ENCODE measurements at regions not wholly inside any gene's neighbourhood (a gene's known extent, or its start where the extent isn't known, plus 50 kb on each side); places are given as distances from the start of the nearest gene placed in this dataset.
A peak's percentile ranks its signal among the peaks of the same experiment; 100 is the strongest.
"Not testable (repeated sequence)": the region's sequence is repeated elsewhere in the genome, so short reads cannot be mapped to it uniquely, and the experiment has no call there.

DNA sequence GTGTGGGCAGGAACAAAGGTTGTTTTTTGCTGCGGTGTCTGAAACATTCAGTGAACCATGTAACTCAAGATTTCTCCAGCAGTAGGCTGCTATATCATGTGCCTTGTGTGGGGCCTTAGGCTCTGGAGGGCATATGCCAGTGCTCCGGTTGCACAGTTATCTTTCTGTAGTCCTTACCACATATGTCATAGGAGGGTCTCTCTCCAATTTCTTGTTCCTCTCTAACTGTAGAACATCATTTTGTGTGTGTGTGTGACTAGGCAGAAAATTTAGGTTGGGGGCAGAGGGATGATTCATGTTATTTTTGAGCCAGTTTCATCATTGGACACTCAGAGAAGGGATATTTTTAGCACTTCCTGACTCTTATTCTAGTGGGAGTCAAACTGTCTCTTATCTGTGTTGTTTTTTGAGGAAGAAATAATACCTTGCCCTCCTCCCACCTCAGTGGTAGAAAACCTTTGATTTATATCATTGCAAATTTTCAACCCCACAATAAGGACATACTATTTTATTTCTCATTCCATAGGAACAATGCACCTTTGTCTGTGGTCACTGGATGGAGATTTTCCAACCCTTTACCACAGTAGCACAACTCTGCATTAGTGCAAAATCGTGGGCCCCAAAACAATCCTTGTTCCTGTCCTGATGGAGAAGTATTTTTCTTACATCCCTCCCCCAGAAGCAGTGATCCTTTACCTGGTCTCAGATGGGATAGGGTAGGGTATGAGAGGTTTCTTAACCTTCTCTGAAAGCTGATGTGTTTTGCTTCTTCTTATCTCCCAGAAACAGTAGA lies 113.9 kb downstream of the CCDC74A start:
- no peak for DNase-seq

GRCh38 chr2:131643180-131643579 lies 115.5 kb downstream of the CCDC74A start:
- not testable (repeated sequence) for DNase-seq

GRCh38 chr2:131645177-131645765 lies 117.6 kb downstream of the CCDC74A start:
- no peak for DNase-seq

DNA sequence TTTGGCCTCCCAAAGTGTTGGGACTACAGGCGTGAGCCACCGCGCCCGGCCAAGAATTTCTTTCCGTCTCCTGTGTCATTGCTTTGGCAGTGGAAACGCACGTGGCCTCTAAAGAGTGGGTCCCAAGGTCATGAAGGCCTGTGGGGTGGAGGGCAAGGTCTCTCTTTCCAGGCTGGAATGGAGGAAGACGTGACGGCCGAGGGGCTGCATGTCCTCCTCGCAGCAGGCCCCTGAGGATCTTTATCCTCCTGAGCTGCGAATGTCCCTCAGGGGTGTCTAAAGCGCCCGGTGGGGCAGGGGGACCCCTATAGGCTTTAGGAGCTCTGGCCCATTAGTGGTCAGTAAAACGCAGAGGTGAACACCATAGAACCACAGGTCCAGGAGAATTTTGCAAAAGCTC lies 118.5 kb downstream of the CCDC74A start:
- not testable (repeated sequence) for DNase-seq

- no peak for DNase-seq
Observed at GRCh38 chr2:131646669-131647297, 119.1 kb downstream of the CCDC74A start.

GRCh38 chr2:131648565-131648964 lies 120.9 kb downstream of the CCDC74A start:
- not testable (repeated sequence) for DNase-seq

DNA sequence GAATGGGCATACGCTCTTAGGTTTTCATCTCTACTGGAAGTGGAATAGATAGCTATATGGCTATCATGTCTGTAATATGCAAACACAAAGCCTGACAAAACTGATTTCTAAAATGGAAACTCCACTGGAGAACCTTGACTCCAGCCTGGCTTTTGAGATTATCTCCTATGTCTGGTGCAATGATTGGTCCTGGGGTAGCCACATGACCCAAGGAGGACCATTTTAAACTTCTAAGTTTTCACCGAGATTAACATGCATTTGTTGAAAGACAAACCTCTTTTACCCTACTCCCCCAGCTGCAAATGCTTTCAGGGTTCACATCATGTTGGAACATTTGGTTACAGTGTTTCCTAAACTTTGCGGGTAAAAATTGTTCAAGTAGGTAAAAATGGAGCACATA lies 124.6 kb downstream of the CCDC74A start:
- DNase-seq, result not testable (repeated sequence)

DNA sequence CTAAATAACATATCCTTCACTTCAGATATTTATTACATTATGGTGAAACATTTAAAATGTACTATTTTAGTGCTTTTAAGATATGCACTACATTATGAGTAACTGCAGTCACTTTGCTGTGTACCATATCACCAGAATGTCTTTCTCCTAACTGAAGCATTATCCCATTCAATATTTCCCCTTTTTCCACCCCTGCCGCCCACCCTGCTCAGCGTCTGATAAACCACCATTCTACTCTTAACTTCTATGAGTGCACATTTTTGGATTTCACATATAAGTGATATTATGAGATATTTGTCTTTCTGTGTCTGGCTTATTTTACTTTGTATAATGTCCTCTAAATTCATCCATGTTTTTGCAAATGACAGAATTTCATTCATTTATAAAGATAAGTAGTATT lies 126.4 kb downstream of the CCDC74A start:
- DNase-seq, result not testable (repeated sequence)

- no peak for DNase-seq
Observed at GRCh38 chr2:131656816-131657633, 129.3 kb downstream of the CCDC74A start.

DNA sequence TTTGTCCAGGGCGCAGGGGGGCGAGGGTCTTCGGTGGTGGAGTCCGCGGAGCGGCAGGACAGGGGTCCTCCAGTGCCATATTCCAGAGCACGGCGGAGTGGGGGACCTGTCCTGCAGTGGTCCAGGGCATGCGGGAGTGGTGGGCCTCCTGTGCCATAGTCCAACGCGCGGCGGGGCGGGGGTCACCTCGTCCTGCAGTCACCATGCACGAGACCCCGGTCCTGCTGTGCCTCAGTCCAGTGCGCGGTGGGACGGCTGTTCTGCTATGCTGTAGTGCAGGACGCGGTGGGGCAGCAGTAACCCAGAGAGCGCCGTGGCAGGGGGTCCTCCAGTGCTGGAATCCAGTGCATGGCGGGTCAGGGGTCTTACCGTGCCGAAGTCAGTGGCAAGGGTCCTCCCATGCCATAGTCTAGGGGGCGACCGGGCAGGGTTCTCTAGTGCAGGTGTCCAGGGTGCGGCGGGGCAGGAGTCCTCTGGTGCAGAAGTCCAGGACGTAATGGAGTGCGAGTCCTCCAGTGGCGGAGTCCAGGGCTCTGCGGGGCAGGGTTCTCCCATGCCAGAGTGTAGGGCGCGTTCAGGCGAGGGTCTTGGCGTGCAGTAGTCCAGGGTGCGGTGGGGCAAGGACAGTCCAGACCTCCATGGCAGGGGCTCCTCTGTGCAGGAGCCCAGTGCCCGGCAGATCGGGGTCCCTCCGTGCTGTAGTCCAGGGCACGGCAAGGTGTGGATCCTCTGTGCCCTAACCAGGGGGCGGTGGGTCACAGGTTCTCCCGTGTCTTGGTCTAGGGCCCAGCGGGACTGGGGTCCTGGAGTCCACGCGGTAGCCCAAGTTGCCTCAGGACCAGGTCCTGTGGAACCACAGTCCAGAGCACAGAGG lies 130.4 kb downstream of the CCDC74A start:
- no peak for DNase-seq

GRCh38 chr2:131658769-131659131 lies 131.1 kb downstream of the CCDC74A start:
- DNase-seq, result no peak

DNA sequence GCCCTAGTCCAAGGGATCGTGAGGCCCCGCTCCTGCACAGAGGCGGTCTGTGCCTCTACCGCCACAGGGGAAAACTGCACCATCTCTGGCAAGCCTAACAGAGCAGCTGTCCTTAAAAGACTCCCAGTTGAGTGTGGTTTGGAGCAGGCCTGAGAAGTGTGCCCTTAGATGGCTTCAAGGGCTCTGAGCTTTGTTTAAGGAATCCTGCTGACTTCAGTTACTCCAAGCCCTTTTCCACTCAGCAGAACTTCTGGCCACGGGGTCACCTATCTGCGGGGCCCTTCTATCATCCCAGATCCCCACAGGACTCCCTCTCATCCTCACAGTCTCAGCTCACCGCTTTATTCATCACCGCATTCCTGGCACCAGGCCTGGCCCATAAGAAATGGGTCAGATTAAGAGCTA lies 131.5 kb downstream of the CCDC74A start:
- DNase-seq, result no peak

DNA sequence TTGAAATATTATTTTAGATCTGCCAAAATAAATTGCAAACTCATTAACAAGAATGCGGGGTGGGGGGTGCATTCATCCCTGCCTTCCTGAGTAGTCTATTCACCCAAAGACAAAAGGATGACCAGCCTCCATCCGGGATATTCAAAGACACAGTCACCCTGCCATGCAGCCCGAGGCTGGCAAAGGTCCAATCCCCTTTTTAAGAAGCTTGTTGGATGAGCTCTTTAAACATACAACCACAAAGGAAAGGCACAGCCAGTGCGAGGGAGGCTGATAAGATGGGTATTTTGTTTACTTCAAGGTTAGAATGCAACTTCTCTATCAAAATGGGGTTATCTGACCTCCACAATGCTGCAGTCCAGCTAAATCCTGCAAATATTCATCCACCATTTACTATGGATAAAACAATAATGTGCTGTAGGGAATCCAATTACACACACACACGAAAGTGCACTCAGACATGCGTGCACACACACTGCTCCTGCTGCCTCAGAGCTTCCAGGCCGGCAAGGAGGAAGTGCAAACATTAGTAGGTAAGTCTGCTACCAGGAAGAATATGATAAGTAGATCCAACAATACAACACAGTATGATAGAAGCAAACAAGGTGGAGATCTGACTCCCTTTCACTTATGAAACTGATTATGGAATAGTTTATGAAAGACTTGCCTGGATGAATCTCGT lies 133.6 kb downstream of the CCDC74A start:
- DNase-seq, result not testable (repeated sequence)

DNA sequence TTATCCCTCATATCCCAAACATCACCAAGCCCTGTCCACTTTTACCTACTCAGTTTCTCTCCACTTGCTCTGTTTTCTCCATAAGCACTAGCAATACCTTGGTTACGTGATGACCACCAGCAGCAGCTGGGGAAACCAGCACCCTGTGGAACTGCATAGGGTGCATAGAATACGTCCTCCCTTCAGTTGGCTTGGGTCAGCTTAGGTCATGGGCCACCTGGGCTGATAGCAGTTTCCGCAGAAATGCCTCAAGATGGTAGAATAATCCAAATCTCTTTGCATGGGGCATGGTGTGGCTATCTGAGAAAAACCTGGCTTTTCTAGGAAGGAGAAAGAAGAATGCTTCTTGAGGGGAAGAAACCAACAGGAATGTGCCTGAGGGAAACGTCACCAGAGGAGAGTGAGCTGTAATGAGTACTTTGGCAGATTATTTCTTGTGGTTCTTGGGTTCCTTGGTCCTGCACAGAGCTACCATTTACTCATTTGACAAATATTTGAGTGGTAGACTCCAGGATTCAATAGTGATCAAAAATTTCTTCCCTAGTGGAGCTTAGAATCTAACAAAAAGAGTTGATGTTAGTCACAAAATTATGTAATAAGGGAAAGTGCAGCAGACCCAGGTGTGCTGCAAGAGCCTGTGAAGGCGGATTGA lies 134.3 kb downstream of the CCDC74A start:
- DNase-seq, result not testable (repeated sequence)

- DNase-seq, result not testable (repeated sequence)
Observed at GRCh38 chr2:131663501-131663900, 135.8 kb downstream of the CCDC74A start.

DNA sequence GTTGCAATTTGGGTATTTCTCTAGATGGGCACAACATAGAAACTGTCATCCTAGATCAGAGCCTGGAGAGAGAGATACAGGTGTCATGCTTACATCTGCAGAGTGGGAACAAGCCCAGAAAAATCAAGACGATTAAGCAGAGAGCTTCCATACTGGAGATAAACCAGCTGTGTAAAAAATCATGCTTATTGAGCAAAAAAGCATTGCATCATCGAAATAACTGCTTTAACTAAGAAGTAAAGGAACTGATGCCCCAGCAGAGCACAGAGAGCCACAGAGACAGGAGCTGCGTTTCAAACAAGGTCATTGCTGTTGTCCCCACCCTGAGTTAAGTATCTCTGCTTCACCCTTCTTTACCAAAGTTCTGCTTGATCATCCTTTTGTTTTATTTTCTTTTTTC lies 138.0 kb downstream of the CCDC74A start:
- not testable (repeated sequence) for DNase-seq

DNA sequence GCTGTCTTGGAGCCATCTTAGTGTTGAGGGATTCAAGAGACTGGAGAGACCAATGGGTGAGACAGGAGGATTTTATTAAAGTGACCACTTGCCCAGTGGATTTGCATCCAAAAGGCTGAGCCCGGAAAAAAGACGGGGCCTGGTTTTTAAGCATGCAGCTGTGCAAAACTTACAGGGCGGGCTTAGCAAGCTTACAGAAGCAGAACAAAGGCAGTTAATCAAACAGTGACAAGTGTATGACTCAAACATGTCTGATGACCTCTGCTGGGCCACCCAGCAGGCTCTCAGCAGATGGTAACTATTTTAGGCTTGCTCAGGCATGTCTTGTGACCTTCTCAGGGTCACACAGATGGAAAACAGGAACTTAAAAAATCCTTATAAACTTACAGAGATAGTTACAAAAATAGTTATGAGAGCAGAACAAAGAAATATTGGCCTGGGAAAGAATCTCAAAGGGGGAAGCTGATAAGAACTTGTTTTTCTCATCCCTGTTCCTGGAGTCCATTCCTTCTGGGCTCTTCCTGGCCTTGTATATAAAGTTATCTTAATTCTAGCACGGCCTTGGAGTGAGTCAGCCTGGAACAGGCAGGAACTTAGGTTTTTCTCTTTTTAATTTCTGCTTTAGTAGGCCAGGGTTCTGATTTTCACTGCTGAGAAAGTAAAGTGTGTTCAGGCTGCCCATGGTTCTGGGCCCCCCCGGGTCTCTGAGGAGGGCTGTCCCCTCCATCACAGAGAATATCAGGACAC lies 141.3 kb downstream of the CCDC74A start:
- peak; percentile 43 for DNase-seq

- not testable (repeated sequence) for DNase-seq
Observed at GRCh38 chr2:131671841-131672470, 144.3 kb downstream of the CCDC74A start.
